SHP77 treated with DMSO at 0.1 percent for 48 hours (cell line): ENCODE measurements at regions not wholly inside any gene's neighbourhood (a gene's known extent, or its start where the extent isn't known, plus 50 kb on each side); places are given as distances from the start of the nearest gene placed in this dataset.
"Not testable (repeated sequence)": the region's sequence is repeated elsewhere in the genome, so short reads cannot be mapped to it uniquely, and the experiment has no call there.

ENCODE experiments used
- DNase-seq: peaks from one replicate; lab custom pipeline; 2025; lab: John Stamatoyannopoulos, UW

DNA sequence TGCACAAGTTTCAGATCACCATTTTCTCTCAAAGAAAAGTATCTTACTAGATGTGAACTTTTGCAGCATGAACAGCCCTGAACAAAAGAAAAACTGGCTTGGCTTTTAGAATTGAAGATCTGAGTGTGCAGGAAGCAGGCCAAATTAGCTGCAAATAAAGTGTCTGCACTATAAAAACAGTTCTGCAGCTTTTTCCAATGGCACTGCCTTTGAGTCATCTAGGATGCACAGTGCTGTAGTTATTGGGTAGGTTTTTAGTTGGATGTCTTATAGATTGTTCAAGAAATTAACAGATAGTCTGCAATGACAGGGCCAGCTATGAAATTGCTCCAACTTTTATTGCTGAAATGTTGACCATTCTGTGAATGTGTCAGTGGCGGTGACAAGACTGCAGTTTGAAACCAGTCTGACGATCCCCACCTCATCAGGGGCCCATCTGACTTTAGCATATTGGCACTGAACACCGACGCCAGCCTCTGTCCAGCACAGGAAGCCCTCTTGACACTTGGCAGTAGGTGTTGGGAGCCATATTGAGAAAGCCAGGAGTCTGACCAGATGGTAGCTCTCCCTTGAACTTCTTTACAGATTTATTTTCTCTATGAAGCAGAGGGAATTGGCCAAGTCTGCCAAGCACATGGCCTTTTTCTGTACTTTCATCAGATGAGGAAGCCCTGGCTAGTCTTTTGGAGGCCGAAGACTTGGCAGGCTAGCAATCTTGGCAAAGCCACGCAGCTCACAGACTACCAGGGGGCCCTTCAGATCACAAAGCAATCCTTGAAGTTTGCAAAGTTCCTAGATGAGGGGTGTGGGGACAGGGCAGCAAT is 490.6 kb downstream of the NEBL start:
- DNase-seq, result no peak

DNA sequence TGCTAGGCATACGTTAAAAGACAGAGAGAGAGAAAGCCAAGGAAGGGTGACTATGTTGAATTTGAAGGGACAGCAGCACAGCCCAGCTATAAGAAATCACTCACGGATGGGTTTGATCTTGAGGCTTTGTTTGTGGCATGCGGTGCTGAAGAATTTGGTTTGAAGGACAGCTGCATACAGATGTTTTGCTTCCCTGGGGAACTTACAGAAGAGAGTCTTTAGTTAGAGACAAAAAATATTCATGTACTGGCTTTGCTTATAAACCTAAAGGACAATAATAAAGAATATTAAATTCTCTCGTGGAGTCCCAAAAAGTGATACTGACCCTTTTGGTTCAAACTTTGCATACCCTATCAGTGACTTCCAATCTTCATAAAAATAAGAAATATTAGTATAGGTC is 491.4 kb downstream of the NEBL start:
- DNase-seq, result no peak

DNA sequence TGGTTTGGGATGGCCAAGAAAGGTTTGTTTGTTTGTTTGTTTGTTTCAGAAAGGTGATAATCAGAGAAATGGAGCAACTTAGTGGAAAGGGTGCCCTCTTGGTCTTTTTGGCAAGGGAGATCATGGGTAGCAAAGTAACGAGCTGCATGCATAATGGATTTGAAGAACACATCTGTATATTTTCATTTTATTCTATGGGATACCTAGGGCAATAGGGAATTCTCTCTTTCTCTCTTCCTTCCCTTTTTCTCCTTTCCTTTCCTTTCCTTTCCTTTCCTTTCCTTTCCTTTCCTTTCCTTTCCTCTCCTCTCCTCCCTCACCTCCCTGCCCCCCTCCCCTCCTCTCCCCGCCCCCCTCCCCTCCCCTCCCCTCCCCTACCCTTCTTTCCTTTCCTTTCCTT is 492.1 kb downstream of the NEBL start:
- DNase-seq, result no peak

DNA sequence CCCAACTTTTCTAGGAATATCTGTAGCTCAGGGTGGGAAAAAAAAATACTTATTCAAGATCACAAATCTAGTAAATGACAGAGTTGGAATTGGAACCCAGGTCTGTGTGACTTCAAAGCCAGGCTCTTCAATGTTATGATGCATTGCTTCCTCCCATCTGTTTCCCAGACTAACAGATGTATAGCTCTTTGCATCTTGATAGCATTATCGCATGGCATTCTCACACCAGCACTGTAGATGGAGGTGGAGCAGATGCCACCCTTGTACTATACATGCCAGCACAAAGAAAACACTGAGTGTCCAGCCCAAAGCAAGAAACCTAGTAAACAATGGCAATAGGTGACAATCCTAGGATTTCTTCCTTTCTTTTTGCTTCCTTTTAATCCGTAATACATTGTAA is 497.3 kb downstream of the NEBL start:
- DNase-seq, result no peak

DNA sequence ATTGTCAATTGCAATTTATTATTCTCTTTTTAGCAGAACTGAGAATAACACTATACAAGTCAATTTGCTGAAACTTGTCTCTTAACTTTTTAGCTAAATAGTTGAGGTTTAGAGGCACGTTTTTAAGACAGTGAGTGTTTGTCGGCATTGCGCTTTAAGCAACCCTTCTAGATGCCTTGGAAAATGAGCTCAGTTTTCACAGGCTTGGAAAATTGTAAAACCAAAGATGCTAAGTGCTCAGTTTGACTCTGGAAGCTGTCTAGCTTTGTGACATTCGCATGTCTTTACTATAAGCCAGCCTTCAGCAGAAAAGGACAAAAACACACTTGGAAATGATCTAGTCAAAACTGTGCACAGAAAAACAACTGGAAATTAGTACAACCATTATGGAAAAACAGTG is 500.4 kb downstream of the NEBL start:
- no peak for DNase-seq

DNA sequence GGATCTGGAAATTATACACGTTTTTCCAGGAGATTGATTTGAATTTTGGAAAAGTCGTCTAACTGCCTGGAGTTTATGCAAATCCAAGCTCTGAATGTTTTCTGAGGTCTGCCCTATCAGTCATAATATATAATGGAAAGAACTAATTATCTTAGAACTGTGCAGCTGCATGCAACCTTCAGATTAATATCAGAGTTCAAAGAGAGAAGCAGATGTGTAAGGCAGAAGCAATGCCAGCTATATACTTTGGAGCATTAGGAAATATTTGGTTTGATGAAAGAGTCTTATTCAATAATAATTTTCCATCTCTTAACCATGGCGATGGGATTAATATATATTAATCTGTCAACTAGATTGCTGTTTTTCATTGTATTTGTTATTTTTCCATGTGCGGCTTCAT is 500.9 kb downstream of the NEBL start:
- no peak for DNase-seq

DNA sequence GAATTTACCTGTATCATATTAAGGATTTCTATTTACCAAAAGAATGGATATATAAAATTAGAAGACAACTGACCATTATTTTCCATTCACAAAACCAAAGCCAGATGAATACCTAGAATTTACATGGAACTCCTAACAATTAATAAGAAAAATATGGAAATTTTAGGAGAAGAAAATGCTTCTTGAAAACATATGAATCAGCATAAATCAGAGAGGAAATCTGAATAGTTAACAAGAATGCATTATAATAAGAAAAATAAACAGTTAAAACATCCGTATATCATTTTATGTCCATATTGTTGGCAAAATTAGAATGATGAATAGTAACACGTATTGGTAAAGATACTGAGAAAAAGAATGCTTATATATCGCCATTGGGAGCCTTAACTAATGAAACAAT is 505.5 kb downstream of the NEBL start:
- DNase-seq, result no peak

DNA sequence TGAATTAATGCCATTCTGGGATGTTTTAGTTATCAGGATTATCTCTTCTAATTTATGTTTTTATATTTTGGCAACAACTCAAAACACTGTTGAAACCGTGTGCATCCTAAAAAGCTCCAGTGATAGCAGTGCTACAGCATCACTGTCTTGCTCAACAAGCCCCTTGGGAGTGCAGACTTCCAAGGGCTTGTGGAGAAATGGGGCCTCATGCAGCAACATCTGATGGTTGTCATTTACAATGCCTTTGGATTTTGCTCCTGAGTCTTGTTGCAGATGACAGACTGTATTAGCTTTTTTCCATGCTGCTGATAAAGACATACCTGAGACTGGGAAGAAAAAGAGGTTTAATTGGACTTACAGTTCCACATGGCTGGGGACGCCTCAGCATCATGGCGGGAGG is 515.4 kb downstream of the NEBL start:
- no peak for DNase-seq

DNA sequence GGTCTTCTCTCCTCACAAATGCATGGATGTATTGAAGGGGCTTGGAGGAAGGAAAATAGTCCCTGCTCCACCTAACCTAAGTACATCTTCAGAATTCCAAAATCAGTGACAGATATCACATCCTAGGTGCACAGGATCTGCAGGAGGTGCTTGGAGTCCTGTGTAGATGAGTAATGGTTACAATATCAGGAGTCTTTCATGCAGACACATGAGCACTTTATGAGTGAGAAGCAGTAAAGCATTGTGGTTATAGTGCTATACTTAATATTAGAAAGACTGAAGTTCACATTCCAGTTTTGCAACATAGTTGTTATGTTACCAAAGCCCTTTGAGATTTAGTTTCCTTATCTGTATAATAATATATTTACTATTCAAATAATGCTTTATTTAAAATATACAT is 516.7 kb downstream of the NEBL start:
- no peak for DNase-seq

DNA sequence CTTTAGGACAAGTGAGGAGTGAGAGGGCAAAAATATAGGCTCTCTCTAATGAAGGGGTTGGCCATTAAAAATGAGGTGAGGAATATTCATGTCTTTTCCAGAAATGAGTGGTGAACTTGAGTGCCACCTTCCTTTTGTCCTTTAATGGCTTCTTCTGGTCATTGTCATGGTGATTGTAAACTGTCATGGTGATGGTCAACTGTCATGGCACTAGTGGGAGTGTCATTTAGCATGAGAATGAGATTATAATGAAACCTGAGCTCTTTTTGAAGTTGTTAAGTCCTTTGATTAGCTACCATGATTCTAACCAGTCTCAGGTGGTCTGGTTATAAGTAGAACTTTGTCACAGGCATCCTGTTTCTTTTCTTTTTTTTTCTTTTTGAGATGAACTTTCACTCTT is 524.4 kb downstream of the NEBL start:
- no peak for DNase-seq

DNA sequence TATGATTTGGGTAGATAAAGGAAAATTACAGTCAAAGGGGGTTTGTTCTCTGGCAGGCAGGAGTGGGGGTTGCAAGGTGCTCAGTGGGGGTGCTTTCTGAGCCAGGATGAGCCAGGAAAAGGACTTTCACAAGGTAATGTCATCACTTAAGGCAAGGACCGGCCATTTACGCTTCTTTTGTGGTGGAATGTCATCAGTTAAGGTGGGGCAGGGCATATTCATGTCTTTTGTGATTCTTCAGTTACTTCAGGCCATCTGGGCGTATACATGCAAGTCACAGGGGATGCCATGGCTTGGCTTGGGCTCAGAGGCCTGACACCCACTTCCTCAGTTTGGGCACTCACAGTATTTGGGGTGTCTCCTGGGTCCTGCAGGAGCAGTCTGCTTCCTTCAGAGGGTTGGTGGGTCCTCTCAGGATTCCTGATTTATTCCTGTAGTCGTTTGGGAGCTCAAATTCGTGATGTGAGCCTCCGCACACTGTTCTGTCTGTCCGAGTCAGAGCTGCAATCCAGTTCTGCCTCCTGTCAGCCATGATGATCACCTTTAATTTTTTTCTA is 526.1 kb downstream of the NEBL start:
- not testable (repeated sequence) for DNase-seq

DNA sequence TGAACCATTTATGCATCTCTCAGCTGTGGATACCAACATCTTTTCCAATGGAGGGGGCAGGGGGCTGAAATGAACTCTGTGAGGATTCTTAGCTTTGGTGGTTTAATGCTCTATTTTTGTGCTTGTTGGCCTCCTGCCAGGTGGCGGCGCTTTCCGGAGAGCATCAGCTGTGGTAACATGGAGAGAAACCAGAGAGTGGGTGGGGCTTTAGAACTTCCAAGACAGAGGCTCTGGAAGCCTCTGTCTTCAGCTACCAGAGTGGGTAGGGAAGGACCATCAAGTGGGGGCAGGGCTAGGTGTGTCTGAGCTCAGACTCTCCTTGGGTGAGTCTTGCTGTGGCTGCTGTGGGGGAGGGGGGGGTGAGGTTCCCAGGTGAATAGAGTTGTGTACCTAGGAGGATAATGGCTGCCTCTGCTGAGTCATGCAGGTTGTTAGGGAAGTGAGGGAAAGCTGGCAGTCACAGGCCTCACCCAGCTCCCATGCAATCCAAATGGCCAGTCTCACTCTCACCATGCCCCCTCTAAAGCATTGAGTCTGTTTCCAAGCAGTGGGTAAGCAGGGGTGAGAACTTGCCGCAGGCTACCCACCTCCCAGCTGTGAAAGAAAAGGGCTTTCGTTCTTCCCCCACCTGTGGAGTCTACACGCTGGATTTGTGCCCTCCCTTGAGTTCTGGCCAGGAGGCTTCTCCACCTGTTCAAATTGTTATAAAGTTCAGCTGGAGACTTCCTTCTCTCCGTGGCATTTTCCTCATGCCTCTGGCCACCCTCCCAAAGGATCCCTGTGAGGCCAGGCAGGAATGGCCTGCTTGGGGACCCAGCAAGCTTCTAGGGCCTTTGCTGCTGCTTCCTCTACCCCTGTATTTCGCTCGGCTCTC is 527.0 kb downstream of the NEBL start:
- DNase-seq, result peak; percentile 0

DNA sequence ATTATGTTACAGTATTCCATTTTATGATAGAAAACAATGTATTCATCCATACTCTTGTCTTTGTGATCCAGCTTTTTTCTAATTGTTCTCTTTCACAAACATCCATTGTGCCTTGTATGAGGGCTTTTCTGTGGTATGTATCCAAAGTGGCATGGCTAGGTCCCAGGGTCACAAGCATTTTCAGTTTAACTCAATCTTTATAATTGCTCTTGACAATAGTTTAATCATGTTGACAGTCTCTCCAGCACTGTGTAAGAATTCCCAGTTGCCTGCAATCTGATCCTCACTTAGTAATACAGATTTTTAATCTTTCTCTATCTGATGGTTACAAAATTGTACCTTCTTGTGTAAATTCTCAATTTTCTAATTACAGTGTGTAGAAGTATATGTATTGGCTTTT is 533.4 kb downstream of the NEBL start:
- DNase-seq, result no peak

DNA sequence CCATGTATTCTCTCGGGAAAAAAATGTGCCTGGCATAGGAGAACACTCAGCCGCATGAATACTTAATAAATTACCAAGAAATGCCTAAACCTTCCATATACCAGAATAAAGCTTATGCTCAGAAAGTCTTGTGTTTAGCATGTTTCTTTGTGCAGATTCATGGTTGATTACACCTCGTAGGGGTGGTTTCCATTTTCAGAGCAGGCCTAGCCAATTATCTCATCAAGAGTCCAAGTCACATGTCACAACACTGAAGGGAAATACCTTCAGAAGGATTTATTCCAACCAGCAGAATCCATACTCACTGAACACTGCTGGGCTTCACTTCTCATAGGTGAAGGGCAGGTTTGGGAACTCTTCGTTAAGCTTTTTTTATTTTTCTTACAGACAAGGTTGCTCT is 539.7 kb downstream of the PLXDC2 start:
- no peak for DNase-seq

DNA sequence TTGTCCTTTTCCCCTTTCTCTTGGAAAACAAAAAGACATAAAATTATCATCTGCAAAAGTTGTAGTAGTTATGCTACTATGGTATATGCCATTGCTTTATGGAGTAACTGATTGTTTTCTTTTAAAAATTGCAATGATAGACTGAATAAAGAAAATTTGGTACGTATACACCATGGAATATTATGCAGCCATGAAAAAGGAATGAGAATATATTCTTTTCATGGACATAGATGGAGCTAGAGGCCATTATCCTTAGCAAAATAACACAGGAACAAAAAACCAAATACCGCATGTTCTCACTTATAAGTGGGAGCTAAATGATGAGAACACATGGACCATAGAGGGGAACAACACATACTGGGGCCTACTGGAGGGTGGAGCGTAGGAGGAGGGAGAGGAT is 538.8 kb downstream of the PLXDC2 start:
- DNase-seq, result no peak

DNA sequence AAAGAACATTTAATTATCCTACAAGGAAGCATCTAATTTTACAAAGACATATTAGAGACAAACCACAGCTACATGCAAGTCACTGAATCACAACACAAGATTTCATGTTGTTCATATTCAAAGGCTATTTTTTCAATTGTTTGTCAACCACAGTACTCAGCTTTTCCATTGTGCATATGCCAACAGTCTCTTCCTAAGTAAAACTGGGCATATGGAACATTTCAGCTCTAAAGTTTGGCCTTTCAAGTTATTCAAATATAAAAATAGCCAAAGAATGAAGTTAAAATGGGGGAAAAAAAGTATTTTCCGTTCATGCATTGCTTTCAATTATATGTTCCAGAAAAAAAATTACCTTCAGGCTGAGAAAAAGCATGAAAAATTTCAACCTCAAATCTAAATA is 537.9 kb downstream of the PLXDC2 start:
- no peak for DNase-seq

DNA sequence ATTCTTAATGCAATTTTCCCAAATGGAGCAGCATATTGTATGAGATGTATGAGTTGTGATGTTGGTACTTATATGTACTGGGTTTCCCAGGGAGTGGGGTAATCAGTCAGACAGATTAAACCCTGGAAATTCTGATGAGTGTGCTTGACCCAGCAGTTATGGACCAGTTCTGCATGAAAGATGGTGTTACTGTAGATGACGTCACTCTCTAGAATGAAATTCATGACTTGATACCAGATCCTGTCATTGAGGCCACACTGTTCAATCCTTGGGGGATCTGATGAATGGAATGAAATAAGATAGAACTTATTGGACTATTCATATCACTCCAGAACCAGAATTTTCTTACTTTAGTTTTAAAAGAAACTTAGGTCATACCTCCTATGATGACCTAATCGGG is 534.3 kb downstream of the PLXDC2 start:
- DNase-seq, result no peak

DNA sequence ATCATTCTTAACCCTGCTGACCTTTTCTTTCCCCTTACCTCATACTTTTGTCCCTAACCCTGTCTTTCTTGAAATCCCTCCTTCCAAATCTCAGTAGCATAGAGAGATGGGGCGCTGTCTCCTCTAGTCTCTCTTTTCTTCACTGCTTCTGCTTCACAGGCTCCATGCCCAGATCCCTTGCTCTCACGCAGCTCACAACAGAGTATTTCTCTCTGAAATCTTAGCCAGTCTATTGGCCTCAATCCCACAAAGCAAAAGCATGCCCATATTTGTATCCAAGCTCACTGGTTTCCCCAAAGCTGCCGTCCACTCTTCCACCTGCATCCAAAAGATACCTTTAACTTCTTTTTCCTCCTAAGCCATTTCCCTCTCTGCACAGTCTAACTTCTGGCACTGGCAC is 526.8 kb downstream of the PLXDC2 start:
- DNase-seq, result no peak
